RWPE2 (cell line): ENCODE measurements at regions not wholly inside any gene's neighbourhood (a gene's known extent, or its start where the extent isn't known, plus 50 kb on each side); places are given as distances from the start of the nearest gene placed in this dataset.
A peak's percentile ranks its signal among the peaks of the same experiment; 100 is the strongest.

ENCODE experiments used
- ATAC-seq: fragments of 200-7000 bp; cut with Tn5 transposase; 3 replicates; pipeline ENCODE4 v1.9.1; 2021; ENCODE audit warnings: low read depth
- DNase-seq: peaks from one replicate; pipeline ENCODE4 v3.0.0-alpha.2; 2020; ENCODE audit warnings: low spot score
- H3K27ac ChIP-seq: fragments of 450-650 bp; 2 replicates; pipeline ENCODE4 v1.5.1; 2017; ENCODE audit warnings: mild to moderate bottlenecking; ENCODE audit not compliant: poor library complexity, severe bottlenecking
- H3K27me3 ChIP-seq: fragments of 250-450 bp; sonication (Bioruptor Pico); 2 replicates; pipeline ENCODE4 v1.5.1; 2021; ENCODE audit warnings: mild to moderate bottlenecking, moderate library complexity; ENCODE audit not compliant: insufficient read depth, poor library complexity, severe bottlenecking
- H3K36me3 ChIP-seq: fragments of 250-450 bp; sonication (Bioruptor Pico); 2 replicates; pipeline ENCODE4 v1.5.1; 2020; ENCODE audit warnings: low read depth, mild to moderate bottlenecking, moderate library complexity
- H3K4me1 ChIP-seq: fragments of 250-450 bp; sonication (Bioruptor Pico); 2 replicates; pipeline ENCODE4 v1.5.1; 2021; ENCODE audit warnings: mild to moderate bottlenecking, moderate library complexity; ENCODE audit not compliant: insufficient read depth, poor library complexity, severe bottlenecking
- H3K4me3 ChIP-seq: fragments of 250-450 bp; sonication (Bioruptor Pico); 2 replicates; pipeline ENCODE4 v1.5.1; 2021; ENCODE audit warnings: mild to moderate bottlenecking, moderate library complexity; ENCODE audit not compliant: severe bottlenecking
- H3K9me3 ChIP-seq: fragments of 250-450 bp; sonication (Bioruptor Pico); 2 replicates; pipeline ENCODE4 v1.5.1; 2021; ENCODE audit warnings: mild to moderate bottlenecking, moderate library complexity; ENCODE audit not compliant: severe bottlenecking
- TF ChIP-seq, protein P1 (sequence below): fragments of 450-650 bp; IDR thresholded peaks from one replicate; pipeline ENCODE4 v1.5.1; 2017; ENCODE audit warnings: mild to moderate bottlenecking, moderate library complexity; ENCODE audit not compliant: poor library complexity, severe bottlenecking

- Histone ChIP-seq H3K36me3 (no peaks in the 10 kb centered on the region), H3K9me3 (no peaks in the 10 kb centered on the region), H3K4me1 (no peaks in the 10 kb centered on the region), H3K27me3 (no peaks in the 10 kb centered on the region), H3K4me3 (no peak overlapping the region), H3K27ac (no peak overlapping the region)
- ATAC-seq (no peak), DNase-seq (no peak)
- TF ChIP-seq, protein P1, sequence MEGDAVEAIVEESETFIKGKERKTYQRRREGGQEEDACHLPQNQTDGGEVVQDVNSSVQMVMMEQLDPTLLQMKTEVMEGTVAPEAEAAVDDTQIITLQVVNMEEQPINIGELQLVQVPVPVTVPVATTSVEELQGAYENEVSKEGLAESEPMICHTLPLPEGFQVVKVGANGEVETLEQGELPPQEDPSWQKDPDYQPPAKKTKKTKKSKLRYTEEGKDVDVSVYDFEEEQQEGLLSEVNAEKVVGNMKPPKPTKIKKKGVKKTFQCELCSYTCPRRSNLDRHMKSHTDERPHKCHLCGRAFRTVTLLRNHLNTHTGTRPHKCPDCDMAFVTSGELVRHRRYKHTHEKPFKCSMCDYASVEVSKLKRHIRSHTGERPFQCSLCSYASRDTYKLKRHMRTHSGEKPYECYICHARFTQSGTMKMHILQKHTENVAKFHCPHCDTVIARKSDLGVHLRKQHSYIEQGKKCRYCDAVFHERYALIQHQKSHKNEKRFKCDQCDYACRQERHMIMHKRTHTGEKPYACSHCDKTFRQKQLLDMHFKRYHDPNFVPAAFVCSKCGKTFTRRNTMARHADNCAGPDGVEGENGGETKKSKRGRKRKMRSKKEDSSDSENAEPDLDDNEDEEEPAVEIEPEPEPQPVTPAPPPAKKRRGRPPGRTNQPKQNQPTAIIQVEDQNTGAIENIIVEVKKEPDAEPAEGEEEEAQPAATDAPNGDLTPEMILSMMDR = no peak
These were observed 1859.6 kb downstream of the C4orf33 start for GRCh38 chr4:130955520-130955919.

DNA sequence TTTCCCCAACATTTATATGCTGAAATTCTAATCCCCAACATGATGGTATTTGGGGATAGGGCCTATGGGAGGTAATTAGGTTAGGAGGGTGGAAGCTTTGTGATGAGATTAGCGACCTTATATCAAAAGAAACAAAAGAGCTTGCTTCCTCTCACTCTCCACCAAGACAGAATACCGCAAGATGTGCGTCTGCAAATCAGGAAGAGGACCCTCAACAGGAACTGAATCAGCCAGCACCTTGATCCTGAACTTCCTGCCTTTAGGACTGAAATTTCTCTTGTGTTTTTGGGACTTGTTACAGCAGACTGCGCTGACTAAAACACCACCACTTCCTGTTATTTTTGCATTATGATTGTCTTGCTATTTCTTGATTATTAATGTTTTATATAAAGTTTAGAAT, 1889.4 kb downstream of the C4orf33 start:
- Histone ChIP-seq H3K27ac (peak overlapping the region; percentile 37), H3K9me3 (no peaks in the 10 kb centered on the region), H3K36me3 (no peaks in the 10 kb centered on the region), H3K27me3 (no peaks in the 10 kb centered on the region), H3K4me1 (peaks cover 8% of the 10 kb centered on the region), H3K4me3 (no peak overlapping the region)
- TF ChIP-seq, protein P1 = no peak
- no peak for ATAC-seq
- DNase-seq = no peak

GRCh38 chr4:130995988-130996387, 1900.0 kb downstream of the C4orf33 start:
- Histone ChIP-seq H3K9me3 (no peaks in the 10 kb centered on the region), H3K36me3 (no peaks in the 10 kb centered on the region), H3K27me3 (no peaks in the 10 kb centered on the region), H3K4me1 (peaks cover 3% of the 10 kb centered on the region), H3K27ac (no peak overlapping the region), H3K4me3 (no peak overlapping the region)
- ATAC-seq (0 out of 3 replicates have a peak, but pooled peaks have one; percentile 42), DNase-seq (no peak)
- TF ChIP-seq, protein P1 = no peak

DNA sequence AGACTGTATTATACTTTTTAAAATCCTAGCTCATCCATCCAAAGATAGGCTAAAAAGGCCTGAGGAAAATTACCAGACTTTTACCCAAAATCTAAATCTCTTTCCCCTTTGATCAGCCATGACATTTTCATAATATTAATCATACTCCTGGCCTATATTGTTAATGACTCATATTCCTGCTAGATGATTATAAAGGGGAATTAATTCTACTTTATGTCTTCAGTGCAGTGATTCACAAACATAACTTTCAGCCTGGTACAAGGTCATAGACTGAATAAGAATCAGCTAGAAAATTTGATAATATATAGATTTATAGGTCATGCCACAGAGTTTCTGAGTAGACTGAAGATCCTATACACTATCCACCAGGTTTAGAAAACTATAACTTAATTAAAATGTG, 1905.4 kb downstream of the C4orf33 start:
- TF ChIP-seq, protein P1 = no peak
- ATAC-seq (peak; percentile 96), DNase-seq (no peak)
- Histone ChIP-seq H3K27me3 (no peaks in the 10 kb centered on the region), H3K4me3 (no peak overlapping the region), H3K4me1 (peaks cover 14% of the 10 kb centered on the region), H3K36me3 (no peaks in the 10 kb centered on the region), H3K27ac (peak overlapping the region; percentile 65), H3K9me3 (no peaks in the 10 kb centered on the region)

GRCh38 chr4:131002132-131002531, 1906.2 kb downstream of the C4orf33 start:
- Histone ChIP-seq H3K27me3 (no peaks in the 10 kb centered on the region), H3K4me3 (no peak overlapping the region), H3K27ac (peak overlapping the region; percentile 65), H3K36me3 (no peaks in the 10 kb centered on the region), H3K4me1 (peaks cover 14% of the 10 kb centered on the region), H3K9me3 (no peaks in the 10 kb centered on the region)
- ATAC-seq = peak; percentile 69; the same call in 2 of the 3 replicates
- TF ChIP-seq, protein P1 = no peak
- DNase-seq = no peak
